Immature natural killer cell (primary cell): ENCODE measurements at regions not wholly inside any gene's neighbourhood (a gene's known extent, or its start where the extent isn't known, plus 50 kb on each side); places are given as distances from the start of the nearest gene placed in this dataset.

Experiments
- DNase-seq, 3 donors: peaks; one replicate each; pipeline ENCODE4 v3.0.0; 2022; ENCODE audit warnings: mixed read lengths in 1 of 3
- H3K27ac Mint-ChIP-seq, 6 donors: one replicate each; pipeline ENCODE4 v1.8.0; 2020; ENCODE audit warnings: mixed read lengths in 6 of 6, mild to moderate bottlenecking in 5 of 6, inconsistent platforms in 4 of 6, moderate library complexity in 3 of 6
- H3K27me3 Mint-ChIP-seq, 3 donors: one replicate each; pipeline ENCODE4 v1.8.0; 2020 to 2021; ENCODE audit warnings: low read depth in 3 of 3, mild to moderate bottlenecking in 3 of 3, mixed read lengths in 3 of 3, moderate library complexity in 3 of 3, inconsistent platforms in 1 of 3
- H3K36me3 Mint-ChIP-seq, 3 donors: one replicate each; pipeline ENCODE4 v1.8.0; 2020; ENCODE audit warnings: mixed read lengths in 3 of 3, inconsistent platforms in 2 of 3, mild to moderate bottlenecking in 2 of 3
- H3K4me1 Mint-ChIP-seq, 2 donors: one replicate each; pipeline ENCODE4 v1.8.0; 2020; ENCODE audit warnings: inconsistent platforms in 2 of 2, mild to moderate bottlenecking in 2 of 2, mixed read lengths in 2 of 2, moderate library complexity in 1 of 2
- H3K4me3 Mint-ChIP-seq, 5 donors: one replicate each; pipeline ENCODE4 v1.8.0; 2020; ENCODE audit warnings: mild to moderate bottlenecking in 5 of 5, mixed read lengths in 5 of 5, inconsistent platforms in 3 of 5, moderate library complexity in 3 of 5
- H3K9me3 Mint-ChIP-seq, 6 donors: one replicate each; pipeline ENCODE4 v1.8.0; 2020; ENCODE audit warnings: mild to moderate bottlenecking in 6 of 6, mixed read lengths in 6 of 6, inconsistent platforms in 4 of 6, moderate library complexity in 3 of 6

DNA sequence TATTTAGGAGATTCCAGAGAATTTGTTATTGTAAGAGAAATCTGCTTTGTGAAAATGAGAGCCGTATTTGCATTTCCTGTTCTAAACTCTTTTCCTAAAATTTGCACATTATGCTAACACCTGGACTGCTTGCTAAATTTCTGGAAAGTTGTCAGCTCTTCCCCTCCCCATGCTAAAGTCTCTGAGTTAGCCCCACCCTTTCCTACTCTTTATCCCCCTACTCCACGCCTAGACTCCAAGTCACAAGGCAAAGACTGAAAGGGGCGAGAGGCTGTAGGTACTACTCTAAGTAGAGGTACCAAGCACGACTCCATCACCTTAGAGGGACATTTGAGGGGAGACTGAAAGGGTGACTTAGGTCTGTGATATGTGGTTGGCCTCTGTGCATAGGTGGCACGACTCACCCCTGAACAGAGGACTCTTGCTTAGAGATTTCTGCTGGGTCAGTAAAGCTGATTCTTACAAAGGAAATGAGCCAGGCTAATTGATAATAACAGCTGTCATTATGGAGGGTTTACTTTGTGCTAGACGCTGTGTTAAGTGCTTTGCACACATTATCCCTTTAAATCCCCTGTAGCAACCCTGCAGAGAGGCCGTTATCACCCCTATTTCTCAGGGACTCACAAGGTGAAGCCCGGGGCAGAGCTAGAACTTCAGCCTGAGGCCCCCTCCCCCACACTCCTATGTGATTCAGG lies 373.5 kb downstream of the EN1 start:
- Mint-ChIP-seq H3K4me3 (no peak overlapping the region), H3K9me3 (no peaks in the 10 kb centered on the region)

DNA sequence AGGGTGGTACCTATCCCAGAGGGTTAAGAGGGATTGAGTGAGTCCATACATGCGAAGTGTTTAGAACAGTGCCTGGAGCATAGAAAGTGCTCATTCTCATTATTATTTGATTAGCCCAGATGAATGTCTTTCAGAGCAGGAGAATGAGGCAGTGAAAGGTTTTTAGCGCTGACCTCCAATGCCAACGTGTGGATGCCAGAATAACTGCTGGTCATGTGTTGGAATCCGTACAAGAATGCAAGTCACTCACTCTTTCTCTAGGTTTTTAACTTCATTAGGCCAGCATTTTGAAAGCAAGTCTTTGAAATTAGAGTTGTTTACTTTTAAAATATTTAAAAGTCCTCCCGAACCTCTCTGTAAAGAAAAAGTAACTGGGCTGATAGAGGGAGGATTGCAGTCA lies 374.2 kb downstream of the EN1 start:
- Mint-ChIP-seq H3K4me1 (no peaks in the 10 kb centered on the region), H3K27ac (no peak overlapping the region), H3K9me3 (no peaks in the 10 kb centered on the region), H3K4me3 (no peak overlapping the region), H3K27me3 (peaks cover 2 to 5% (median 4%) of the 10 kb centered on the region in 3 donors), H3K36me3 (no peaks in the 10 kb centered on the region)
- no peak for DNase-seq

More for the DNA sequence above, 373.5 kb downstream of the EN1 start:
- Mint-ChIP-seq H3K27ac (no peak overlapping the region), H3K36me3 (no peaks in the 10 kb centered on the region), H3K27me3 (peaks cover 2 to 5% (median 4%) of the 10 kb centered on the region in 3 donors), H3K4me1 (no peaks in the 10 kb centered on the region)
- DNase-seq, result no peak

DNA sequence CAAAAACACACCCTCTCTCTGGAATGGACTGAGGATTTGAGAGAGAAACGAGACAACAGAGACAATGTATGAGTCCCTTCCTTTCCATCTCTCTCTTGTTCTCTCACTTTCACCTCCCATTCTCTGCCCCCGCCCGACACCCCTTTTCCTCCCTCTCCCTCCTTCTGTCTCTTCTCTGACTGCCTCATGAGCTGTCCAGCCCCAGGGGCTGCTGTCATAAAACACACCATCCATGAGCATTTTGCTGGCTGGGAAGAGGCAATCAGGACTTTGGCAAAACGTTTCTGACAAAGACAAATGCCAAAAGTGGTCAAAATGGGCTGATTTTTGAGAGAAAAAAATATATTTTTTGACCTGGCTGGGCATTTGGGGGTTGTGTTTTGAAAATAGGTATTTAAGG lies 377.2 kb downstream of the EN1 start:
- Mint-ChIP-seq H3K27ac (no peak overlapping the region), H3K9me3 (no peaks in the 10 kb centered on the region), H3K4me1 (no peaks in the 10 kb centered on the region), H3K36me3 (no peaks in the 10 kb centered on the region), H3K4me3 (no peak overlapping the region), H3K27me3 (peaks cover 2 to 6% (median 5%) of the 10 kb centered on the region in 3 donors)
- no peak for DNase-seq

DNA sequence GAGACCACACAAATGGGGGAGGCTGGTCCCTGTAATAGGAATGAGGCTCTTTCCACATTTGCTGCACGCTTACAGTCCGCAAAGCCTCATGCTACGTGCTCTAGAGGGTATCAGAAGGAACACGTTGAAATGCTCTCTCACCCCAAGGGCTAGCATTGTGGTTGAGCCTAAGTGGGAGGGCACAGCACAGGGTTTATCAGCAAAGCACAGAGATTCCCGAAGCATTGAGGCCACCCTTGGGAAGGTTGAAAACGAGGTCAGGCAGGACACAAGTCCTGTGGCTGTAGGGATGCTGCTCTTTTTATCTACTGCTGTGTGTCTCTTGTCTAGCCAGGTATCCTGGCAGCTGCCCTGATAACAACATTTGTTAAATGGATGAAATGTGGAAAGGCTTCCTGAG lies 378.3 kb downstream of the EN1 start:
- no peak for DNase-seq
- Mint-ChIP-seq H3K27ac (no peak overlapping the region), H3K36me3 (no peaks in the 10 kb centered on the region)

DNA sequence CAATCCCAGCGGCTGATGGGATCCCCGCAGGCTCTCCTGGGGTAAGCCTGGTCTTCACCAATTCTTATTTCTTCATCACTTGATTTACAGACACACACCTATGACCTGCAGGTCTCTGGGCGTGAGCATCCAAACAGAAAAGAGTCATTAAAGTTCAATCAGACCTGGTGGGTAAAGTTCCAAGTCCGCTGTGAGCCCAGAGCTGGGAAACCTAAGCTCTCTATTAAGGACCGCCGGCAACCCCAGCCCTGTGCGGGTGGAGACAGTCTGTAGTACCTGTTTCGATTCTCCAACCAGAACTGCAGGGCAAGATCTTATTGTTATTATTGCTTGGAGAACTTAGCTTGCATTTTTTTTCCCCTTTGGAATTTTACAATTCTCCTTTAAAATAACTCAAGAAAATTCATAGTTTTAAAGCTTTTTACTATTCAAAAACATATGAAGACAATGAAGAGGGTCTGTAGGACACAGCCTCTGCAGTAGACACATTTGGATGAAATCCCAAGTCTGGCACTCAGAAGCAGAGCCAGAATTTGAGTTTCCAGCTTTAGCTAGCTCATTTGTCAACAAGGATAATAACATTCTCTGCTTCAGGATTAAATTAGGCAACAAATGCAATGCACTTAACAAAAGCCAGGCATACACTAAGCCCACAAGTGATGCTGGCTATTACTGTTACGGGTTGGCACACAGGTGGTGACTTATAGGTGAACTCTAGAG lies 376.4 kb downstream of the INSIG2 start:
- Mint-ChIP-seq H3K4me3 (no peak overlapping the region), H3K36me3 (no peaks in the 10 kb centered on the region), H3K27ac (no peak overlapping the region), H3K27me3 (peaks cover 0 to 5% (median 3%) of the 10 kb centered on the region in 3 donors), H3K9me3 (no peaks in the 10 kb centered on the region), H3K4me1 (no peaks in the 10 kb centered on the region)
- no peak for DNase-seq

More for the DNA sequence above, 378.3 kb downstream of the EN1 start:
- Mint-ChIP-seq H3K27me3 (peaks cover 2 to 7% (median 6%) of the 10 kb centered on the region in 3 donors), H3K4me1 (no peaks in the 10 kb centered on the region), H3K4me3 (no peak overlapping the region), H3K9me3 (no peaks in the 10 kb centered on the region)

DNA sequence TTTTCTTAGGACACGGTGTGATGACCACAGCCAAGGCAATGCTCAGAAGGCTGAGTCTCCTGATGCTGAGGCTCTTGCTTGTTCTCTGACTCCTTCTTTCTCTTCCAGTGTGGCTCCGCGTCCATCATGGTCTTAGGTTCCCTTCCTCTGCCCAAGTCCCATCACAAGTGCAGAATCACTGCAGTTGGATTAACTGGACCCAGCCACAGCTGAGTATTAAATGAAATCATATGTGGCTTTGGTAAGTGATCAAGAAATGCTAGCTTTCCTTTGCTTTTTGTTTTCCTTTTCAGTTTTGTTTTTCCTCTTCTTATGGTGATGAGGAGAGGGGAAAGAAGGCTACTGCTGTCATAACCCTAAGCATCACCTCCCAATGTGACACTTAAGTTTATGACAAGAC lies 375.8 kb downstream of the INSIG2 start:
- peaks cover 0 to 5% (median 3%) of the 10 kb centered on the region in 3 donors for H3K27me3 Mint-ChIP-seq
- no peaks in the 10 kb centered on the region for H3K4me1 Mint-ChIP-seq

DNA sequence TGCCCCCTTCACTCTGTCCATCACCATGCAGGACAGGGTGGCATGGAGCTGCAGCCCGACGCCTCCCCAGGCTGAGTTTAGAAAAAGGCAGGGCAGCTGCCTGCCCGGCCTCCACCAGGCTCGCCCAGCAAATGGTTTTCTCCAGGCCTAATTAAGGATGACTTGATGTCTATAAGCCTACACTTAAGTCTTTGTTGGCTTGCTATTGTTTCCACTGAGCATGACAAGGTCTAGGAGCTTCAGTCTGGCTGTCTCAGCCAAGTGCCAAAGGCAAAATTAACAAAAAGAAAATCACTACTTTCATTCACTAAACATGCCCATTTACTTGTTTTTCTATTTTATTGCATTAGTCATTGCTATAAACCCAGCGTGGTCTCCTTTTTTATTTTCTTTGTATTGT lies 372.2 kb downstream of the INSIG2 start:
- Mint-ChIP-seq H3K27ac (no peak overlapping the region), H3K27me3 (peaks cover 0 to 8% (median 0%) of the 10 kb centered on the region in 3 donors), H3K36me3 (no peaks in the 10 kb centered on the region), H3K9me3 (peaks cover 0 to 4% (median 0%) of the 10 kb centered on the region in 6 donors), H3K4me3 (no peak overlapping the region), H3K4me1 (no peaks in the 10 kb centered on the region)
- no peak for DNase-seq

More for the DNA sequence above, 375.8 kb downstream of the INSIG2 start:
- Mint-ChIP-seq H3K27ac (no peak overlapping the region), H3K36me3 (no peaks in the 10 kb centered on the region), H3K4me3 (no peak overlapping the region), H3K9me3 (no peaks in the 10 kb centered on the region)
- no peak for DNase-seq

DNA sequence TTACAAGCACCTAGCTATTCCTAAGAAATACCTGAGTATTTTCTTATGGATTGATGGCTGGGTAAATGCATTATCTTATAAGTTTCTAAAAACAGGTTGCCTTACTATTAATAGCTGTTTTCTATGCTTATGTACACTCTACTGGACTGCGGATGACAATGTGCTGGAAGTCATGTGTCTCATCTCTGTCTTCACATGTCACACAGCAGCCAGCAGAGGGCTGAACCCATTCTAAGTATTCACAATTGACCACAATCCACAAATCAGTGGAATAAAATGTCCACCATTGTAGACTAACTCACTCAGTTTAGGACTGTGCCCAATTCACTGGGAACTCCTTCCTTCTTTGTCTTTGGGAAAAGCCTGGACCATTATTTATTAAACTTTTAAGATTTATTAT lies 371.2 kb downstream of the INSIG2 start:
- no peak for DNase-seq
- Mint-ChIP-seq H3K27ac (no peak overlapping the region), H3K4me3 (no peak overlapping the region), H3K36me3 (no peaks in the 10 kb centered on the region), H3K27me3 (peaks cover 0 to 9% (median 0%) of the 10 kb centered on the region in 3 donors), H3K4me1 (no peaks in the 10 kb centered on the region), H3K9me3 (peaks cover 0 to 4% (median 0%) of the 10 kb centered on the region in 6 donors)

DNA sequence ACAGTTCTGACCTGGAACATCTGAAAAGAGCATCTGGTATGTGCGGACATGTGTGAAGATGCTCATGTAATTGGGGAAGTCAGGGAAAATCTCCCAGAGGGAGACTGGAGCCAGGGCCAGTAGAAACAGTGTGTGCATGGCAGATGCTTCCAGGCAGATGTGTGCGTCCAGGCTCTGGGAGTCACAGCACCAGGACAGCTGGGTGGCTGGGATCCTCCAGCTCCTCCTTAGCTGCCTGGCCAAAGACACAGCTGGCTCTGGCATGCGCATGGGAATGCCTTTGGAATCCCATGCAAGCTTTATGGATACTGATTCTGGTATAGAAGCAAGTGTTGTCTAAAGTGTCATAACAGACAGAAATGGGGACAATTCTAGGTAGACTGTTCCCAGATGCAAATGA lies 369.7 kb downstream of the INSIG2 start:
- H3K9me3 Mint-ChIP-seq, result peaks cover 0 to 4% (median 0%) of the 10 kb centered on the region in 6 donors
- no peak overlapping the region for H3K27ac Mint-ChIP-seq
- DNase-seq, result no peak
- no peaks in the 10 kb centered on the region for H3K36me3 Mint-ChIP-seq
- H3K27me3 Mint-ChIP-seq, result peaks cover 0 to 10% (median under 1%) of the 10 kb centered on the region in 3 donors
- H3K4me3 Mint-ChIP-seq, result no peak overlapping the region
- no peaks in the 10 kb centered on the region for H3K4me1 Mint-ChIP-seq

DNA sequence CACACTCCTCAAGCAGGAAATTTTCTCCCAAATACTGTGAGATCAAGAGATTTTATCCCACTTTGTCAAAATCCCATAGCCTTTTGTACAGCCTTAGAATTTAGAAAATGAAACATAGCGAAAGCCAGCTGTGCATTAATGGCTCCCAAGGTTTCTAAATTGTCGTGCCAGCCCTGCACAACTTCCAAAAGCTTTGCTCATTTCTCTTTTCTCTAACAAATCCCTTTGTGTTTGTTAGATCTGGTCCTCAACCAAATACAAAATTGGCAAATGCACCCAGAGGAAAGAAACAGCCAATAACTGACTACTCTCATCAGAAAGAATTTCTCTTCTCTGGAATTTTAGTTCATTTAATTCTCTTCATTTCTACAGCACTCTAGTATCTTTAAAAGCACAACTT lies 361.1 kb downstream of the INSIG2 start:
- Mint-ChIP-seq H3K27me3 (peaks cover 0 to 5% (median 2%) of the 10 kb centered on the region in 3 donors), H3K9me3 (peaks cover 0 to 5% (median under 1%) of the 10 kb centered on the region in 6 donors), H3K4me1 (no peaks in the 10 kb centered on the region), H3K4me3 (no peak overlapping the region), H3K27ac (no peak overlapping the region), H3K36me3 (no peaks in the 10 kb centered on the region)
- no peak for DNase-seq

DNA sequence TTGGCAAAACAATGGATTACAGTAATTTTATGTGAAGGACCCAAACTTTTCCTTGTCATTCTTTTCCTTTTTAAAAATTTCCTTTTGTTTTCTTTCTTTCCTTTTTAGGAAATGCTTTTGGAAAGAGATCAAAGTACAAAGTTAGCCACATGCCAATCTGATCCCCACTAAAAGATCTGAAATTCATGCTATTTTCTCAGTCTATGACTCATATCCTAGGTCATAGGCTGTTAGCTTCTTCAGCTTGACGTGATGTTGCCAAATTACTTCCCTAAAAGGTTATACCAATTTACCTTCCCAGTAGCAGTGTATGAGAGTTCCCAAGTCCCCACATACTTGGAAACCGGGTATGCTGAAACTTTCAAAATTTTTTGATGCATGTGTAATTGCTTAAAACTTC lies 355.3 kb downstream of the INSIG2 start:
- H3K9me3 Mint-ChIP-seq, result peaks cover 0 to 2% (median 0%) of the 10 kb centered on the region in 6 donors
- H3K4me3 Mint-ChIP-seq, result no peak overlapping the region
- H3K27ac Mint-ChIP-seq, result no peak overlapping the region
- no peaks in the 10 kb centered on the region for H3K36me3 Mint-ChIP-seq
- peaks cover 3 to 6% (median 4%) of the 10 kb centered on the region in 3 donors for H3K27me3 Mint-ChIP-seq
- no peaks in the 10 kb centered on the region for H3K4me1 Mint-ChIP-seq
- DNase-seq, result no peak

DNA sequence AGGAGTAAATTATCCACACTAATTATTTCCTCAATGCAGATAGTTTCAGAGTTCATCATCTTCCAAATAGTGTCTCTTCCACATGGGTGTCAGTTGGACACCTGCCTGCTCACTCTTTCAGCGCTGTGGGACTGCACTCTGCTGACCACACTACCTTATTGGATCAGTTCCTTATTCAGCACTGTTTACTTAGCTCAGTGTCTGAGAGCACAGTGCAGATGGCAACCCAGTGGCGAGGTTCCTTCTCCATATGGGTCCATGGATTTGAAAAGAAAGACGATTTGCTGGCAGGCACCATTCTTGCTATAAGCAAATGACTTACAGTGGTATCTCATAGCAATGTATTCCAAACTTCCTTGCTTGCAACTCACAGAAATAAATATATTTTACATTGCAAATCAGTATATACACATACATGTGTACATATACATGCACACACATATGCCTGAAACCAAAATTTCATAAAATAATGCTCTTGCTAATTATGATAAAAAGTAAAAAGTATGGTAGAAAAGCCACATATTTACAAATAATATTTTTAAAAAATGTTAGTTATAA lies 354.8 kb downstream of the INSIG2 start:
- Mint-ChIP-seq H3K9me3 (no peaks in the 10 kb centered on the region), H3K27me3 (peaks cover 3 to 5% (median 4%) of the 10 kb centered on the region in 3 donors), H3K36me3 (no peaks in the 10 kb centered on the region), H3K4me3 (no peak overlapping the region), H3K4me1 (no peaks in the 10 kb centered on the region), H3K27ac (no peak overlapping the region)
- DNase-seq, result no peak

DNA sequence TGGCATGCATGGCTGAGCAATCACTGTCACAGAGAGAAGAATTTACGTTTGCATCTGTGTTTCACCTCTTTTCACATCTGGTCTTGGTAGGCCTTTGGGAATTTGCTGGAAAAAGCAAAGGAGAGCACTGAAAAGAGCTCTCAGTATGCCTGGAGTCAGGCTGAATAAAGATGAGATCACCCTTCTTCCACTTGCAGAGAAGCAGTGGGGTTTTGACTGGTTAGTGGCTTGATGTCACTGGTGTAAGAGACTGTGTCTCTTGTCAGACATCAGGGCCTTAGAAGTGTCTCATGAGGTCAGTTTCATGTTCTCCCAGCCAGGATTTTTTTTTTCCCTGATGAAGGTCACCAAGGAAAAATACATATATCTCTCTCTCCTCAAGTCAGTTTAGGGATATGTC lies 353.8 kb downstream of the INSIG2 start:
- Mint-ChIP-seq H3K4me1 (no peaks in the 10 kb centered on the region), H3K9me3 (peaks cover 0 to 2% (median 0%) of the 10 kb centered on the region in 6 donors), H3K27me3 (peaks cover 3 to 5% (median 4%) of the 10 kb centered on the region in 3 donors), H3K27ac (no peak overlapping the region), H3K4me3 (no peak overlapping the region), H3K36me3 (no peaks in the 10 kb centered on the region)
- no peak for DNase-seq

DNA sequence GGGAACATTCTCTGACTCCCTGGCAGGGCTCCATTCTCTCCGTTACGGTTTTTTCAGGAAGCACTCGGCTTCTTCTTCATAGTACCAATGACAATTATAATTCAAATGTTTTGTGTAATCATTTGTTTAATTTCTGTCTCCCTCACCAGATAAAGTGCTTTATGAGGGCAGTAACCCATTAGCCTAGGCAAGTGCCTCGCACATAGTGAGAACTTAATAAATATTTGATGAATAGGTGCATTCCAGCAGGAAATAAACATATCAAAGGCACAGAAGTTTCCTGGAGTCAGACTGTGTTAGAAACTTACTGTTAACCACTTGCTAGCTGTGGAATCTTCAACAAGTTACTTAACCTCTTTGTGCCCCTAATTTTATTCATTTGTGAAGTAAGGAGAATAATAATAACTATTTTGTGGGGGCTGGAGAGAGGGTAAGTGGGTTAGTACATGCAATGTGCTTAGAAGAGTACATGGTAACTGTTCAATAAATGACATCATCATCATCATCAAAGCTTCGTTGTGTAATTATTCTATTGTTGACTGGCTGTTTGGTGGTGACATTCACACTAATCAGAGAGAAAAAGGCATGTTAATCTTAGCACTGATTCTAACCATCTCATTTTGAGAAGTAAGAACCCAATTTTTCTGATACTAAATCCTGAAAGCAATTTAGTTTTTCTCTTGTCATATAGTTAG lies 352.3 kb downstream of the INSIG2 start:
- H3K4me1 Mint-ChIP-seq, result no peaks in the 10 kb centered on the region
- no peak overlapping the region for H3K27ac Mint-ChIP-seq
- H3K4me3 Mint-ChIP-seq, result no peak overlapping the region
- DNase-seq, result no peak
- H3K9me3 Mint-ChIP-seq, result peaks cover 0 to 2% (median 0%) of the 10 kb centered on the region in 6 donors
- H3K36me3 Mint-ChIP-seq, result no peaks in the 10 kb centered on the region
- peaks cover 3 to 5% (median 4%) of the 10 kb centered on the region in 3 donors for H3K27me3 Mint-ChIP-seq
